ENCODE measurements at regions not wholly inside any gene's neighbourhood (a gene's known extent, or its start where the extent isn't known, plus 50 kb on each side); places are given as distances from the start of the nearest gene placed in this dataset.

DNA sequence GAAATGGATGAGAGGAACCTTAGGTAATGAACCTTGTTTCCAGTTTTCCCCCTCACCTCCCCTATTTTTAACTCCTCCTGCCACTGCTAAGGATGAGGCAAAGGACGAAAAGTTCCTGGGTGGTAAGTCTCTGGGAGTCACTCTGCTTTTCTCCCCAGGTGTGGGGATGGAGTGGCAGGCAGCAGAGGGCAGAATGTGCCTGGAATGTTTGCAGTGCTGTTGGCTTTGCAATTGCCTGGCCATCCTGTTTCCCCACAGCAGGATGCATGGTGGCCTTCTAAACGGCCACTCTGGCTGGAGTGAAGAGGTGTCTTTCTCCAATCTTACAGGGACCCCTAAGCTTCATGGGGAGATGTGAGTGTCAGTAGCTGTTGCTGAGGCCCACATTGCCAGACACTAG, 432.5 kb upstream of the ZFHX3 start:
- Histone ChIP-seq H4K91ac (ENCODE audit: insufficient read depth, low read depth, low read length) (no peak overlapping the region), H2BK5ac (ENCODE audit: low read depth, low read length, poor library complexity, severe bottlenecking) (no peak overlapping the region), H2AK5ac (ENCODE audit: low read depth, low read length) (no peak overlapping the region), H4K5ac (ENCODE audit: low read depth, low read length) (no peak overlapping the region), H3K9ac (ENCODE audit: low read depth, low read length) (no peak overlapping the region), H3K4me2 (ENCODE audit: low read depth, low read length) (no peak overlapping the region), H3K14ac (replicated peaks; ENCODE audit: low read depth, low read length) (no peak overlapping the region), H2BK20ac (ENCODE audit: low read depth, low read length) (no peak overlapping the region), H3K79me1 (ENCODE audit: low read depth in 1 of 2, low read length in 2 of 2) (no peaks in the 10 kb centered on the region), H3K9me3 (ENCODE audit: control insufficient read depth, insufficient read depth, low read length) (peaks cover 6% of the 10 kb centered on the region; the same call in 1 of the 2 replicates), H2AK9ac (replicated peaks; ENCODE audit: low read depth, low read length, poor library complexity) (no peak overlapping the region), H3K4me3 (ENCODE audit: insufficient read depth, low read depth, low read length) (no peak overlapping the region), H3K27me3 (ENCODE audit: control insufficient read depth, insufficient read depth, low read length) (no peaks in the 10 kb centered on the region), H3K23ac (ENCODE audit: low read depth, low read length) (no peak overlapping the region), H2BK15ac (ENCODE audit: low read depth, low read length) (no peak overlapping the region), H3K27ac (ENCODE audit: insufficient read depth, low read length) (no peak overlapping the region), H2AFZ (replicated peaks; ENCODE audit: low read length, poor library complexity) (no peak overlapping the region), H2BK120ac (ENCODE audit: low read depth, low read length) (no peak overlapping the region), H3K56ac (ENCODE audit: extremely low read depth, insufficient read depth, low read length) (no peak overlapping the region), H3K9me1 (ENCODE audit: insufficient read depth, low read length) (no peaks in the 10 kb centered on the region), H3K4me1 (ENCODE audit: control insufficient read depth, insufficient read depth, low read length) (no peaks in the 10 kb centered on the region), H4K8ac (ENCODE audit: low read depth in 2 of 2, low read length in 2 of 2) (no peak overlapping the region), H3K4ac (ENCODE audit: low read depth, low read length) (no peak overlapping the region), H3K18ac (ENCODE audit: low read depth, low read length) (no peak overlapping the region), H3K36me3 (ENCODE audit: control insufficient read depth, insufficient read depth, low read length) (no peaks in the 10 kb centered on the region), H4K20me1 (ENCODE audit: insufficient read depth, low read length) (no peaks in the 10 kb centered on the region)
- BruUV-seq (replicated peaks), result no TSS peak
- WGBS, 2 experiments (ENCODE audit: extremely low coverage in 2 of 2, insufficient read length in 1 of 2), result no CpG with 5 or more reads among the region's 2 CpGs
- CTCF ChIA-PET, result no interaction called here
- POLR2A ChIA-PET (ENCODE audit: unreplicated experiment), result no interaction called here
- DNase-seq (no peak), ATAC-seq (ENCODE audit: low read depth) (no peak)
- intact Hi-C loops (cut with micrococcal nuclease) (no loop called here), dilution Hi-C loops (cut with HindIII; ENCODE audit: low sequenced_read_pairs, unreplicated experiment) (no loop called here), in situ Hi-C loops (cut with MboI; ENCODE audit: low sequenced_read_pairs) (no loop called here)
- no peak for TF ChIP-seq RCOR1 (IDR thresholded peaks at IDR 0.05; ENCODE audit: insufficient replicate concordance, low read length)
- TF ChIP-seq RAD21 (IDR thresholded peaks at IDR 0.05; ENCODE audit: low read length), result no peak
- no peak for TF ChIP-seq MAFK (IDR thresholded peaks at IDR 0.05; ENCODE audit: low read depth, low read length)
- no peak for TF ChIP-seq FOS (IDR thresholded peaks at IDR 0.05; ENCODE audit: low read depth, low read length)
- no peak for TF ChIP-seq NFE2L2 (IDR thresholded peaks at IDR 0.05; ENCODE audit: low read depth, low read length)
- no peak for TF ChIP-seq CHD1 (IDR thresholded peaks at IDR 0.05; ENCODE audit: low read depth, low read length)
- TF ChIP-seq, protein P1, sequence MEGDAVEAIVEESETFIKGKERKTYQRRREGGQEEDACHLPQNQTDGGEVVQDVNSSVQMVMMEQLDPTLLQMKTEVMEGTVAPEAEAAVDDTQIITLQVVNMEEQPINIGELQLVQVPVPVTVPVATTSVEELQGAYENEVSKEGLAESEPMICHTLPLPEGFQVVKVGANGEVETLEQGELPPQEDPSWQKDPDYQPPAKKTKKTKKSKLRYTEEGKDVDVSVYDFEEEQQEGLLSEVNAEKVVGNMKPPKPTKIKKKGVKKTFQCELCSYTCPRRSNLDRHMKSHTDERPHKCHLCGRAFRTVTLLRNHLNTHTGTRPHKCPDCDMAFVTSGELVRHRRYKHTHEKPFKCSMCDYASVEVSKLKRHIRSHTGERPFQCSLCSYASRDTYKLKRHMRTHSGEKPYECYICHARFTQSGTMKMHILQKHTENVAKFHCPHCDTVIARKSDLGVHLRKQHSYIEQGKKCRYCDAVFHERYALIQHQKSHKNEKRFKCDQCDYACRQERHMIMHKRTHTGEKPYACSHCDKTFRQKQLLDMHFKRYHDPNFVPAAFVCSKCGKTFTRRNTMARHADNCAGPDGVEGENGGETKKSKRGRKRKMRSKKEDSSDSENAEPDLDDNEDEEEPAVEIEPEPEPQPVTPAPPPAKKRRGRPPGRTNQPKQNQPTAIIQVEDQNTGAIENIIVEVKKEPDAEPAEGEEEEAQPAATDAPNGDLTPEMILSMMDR (conservative IDR thresholded peaks at IDR 0.05; ENCODE audit: low read depth, low read length), result no peak
- TF ChIP-seq CEBPB (IDR thresholded peaks at IDR 0.05; ENCODE audit: low read depth, low read length), result no peak
- no peak for TF ChIP-seq RFX5 (IDR thresholded peaks at IDR 0.05; ENCODE audit: low read depth, low read length)
- TF ChIP-seq BHLHE40 (IDR thresholded peaks at IDR 0.05; ENCODE audit: low read depth, low read length), result no peak
- no peak for TF ChIP-seq SMC3 (IDR thresholded peaks at IDR 0.05; ENCODE audit: low read depth, low read length)
